SK-N-SH treated with all-trans-retinoic acid at 6 μM for 48 hours (cell line): ENCODE measurements at regions not wholly inside any gene's neighbourhood (a gene's known extent, or its start where the extent isn't known, plus 50 kb on each side); places are given as distances from the start of the nearest gene placed in this dataset.

Source experiments
- ATAC-seq: fragments of 200-7000 bp; cut with Tn5 transposase; 3 replicates; pipeline ENCODE4 v1.9.1; 2020; ENCODE audit warnings: mild to moderate bottlenecking, moderate library complexity
- ARNTL ChIP-seq: fragments of 450-650 bp; formaldehyde crosslinking; IDR thresholded peaks from 2 replicates; pipeline ENCODE4 v1.5.0; 2020; ENCODE audit warnings: low read depth, mild to moderate bottlenecking, moderate library complexity, borderline replicate concordance
- BACH2 ChIP-seq: fragments of 250-450 bp; sonication (Bioruptor Pico); IDR thresholded peaks from 2 replicates; pipeline ENCODE4 v1.9.0; 2021; ENCODE audit warnings: mild to moderate bottlenecking, borderline replicate concordance
- CSDC2 ChIP-seq: fragments of 250-450 bp; sonication (Bioruptor Pico); IDR thresholded peaks from 2 replicates; pipeline ENCODE4 v1.5.0; 2020; ENCODE audit warnings: mild to moderate bottlenecking, moderate library complexity
- GLIS3 ChIP-seq: fragments of 250-450 bp; sonication (Bioruptor Pico); IDR thresholded peaks from 2 replicates; pipeline ENCODE4 v1.5.0; 2020; ENCODE audit warnings: mild to moderate bottlenecking, moderate library complexity
- ISL1 ChIP-seq: fragments of 250-450 bp; sonication (Bioruptor Pico); IDR thresholded peaks from 2 replicates; pipeline ENCODE4 v2.1.2; 2022; ENCODE audit warnings: mild to moderate bottlenecking, moderate library complexity
- OSR1 ChIP-seq: fragments of 250-450 bp; sonication (Bioruptor Pico); IDR thresholded peaks from 2 replicates; pipeline ENCODE4 v1.8.0; 2022; ENCODE audit warnings: moderate library complexity, mild to moderate bottlenecking, inconsistent platforms
- PPARA ChIP-seq: fragments of 250-450 bp; sonication (Bioruptor Pico); IDR thresholded peaks from 2 replicates; pipeline ENCODE4 v1.5.0; 2020; ENCODE audit warnings: mild to moderate bottlenecking, borderline replicate concordance
- RARB ChIP-seq: fragments of 250-450 bp; sonication (Bioruptor Pico); IDR thresholded peaks from 2 replicates; pipeline ENCODE4 v1.8.0; 2021; ENCODE audit warnings: mild to moderate bottlenecking, moderate library complexity
- SNAI2 ChIP-seq: fragments of 250-450 bp; sonication (Bioruptor Pico); IDR thresholded peaks from 2 replicates; pipeline ENCODE4 v1.5.0; 2020; ENCODE audit warnings: mild to moderate bottlenecking, moderate library complexity
- TCF4 ChIP-seq: fragments of 250-450 bp; sonication (Bioruptor Pico); IDR thresholded peaks from 2 replicates; pipeline ENCODE4 v1.8.0; 2021; ENCODE audit warnings: mild to moderate bottlenecking, moderate library complexity, borderline replicate concordance
- ZC3H10 ChIP-seq: fragments of 250-450 bp; sonication (Bioruptor Pico); IDR thresholded peaks from 2 replicates; pipeline ENCODE4 v1.5.1; 2021; ENCODE audit warnings: mild to moderate bottlenecking, moderate library complexity
- ZFP3 ChIP-seq: fragments of 250-450 bp; sonication (Bioruptor Pico); IDR thresholded peaks from 2 replicates; pipeline ENCODE4 v1.5.0; 2020; ENCODE audit warnings: mild to moderate bottlenecking, moderate library complexity
- ZFP30 ChIP-seq: fragments of 450-650 bp; formaldehyde crosslinking; IDR thresholded peaks from 2 replicates; pipeline ENCODE4 v1.5.0; 2022; ENCODE audit warnings: mild to moderate bottlenecking, moderate library complexity
- ZNF565 ChIP-seq: fragments of 450-650 bp; formaldehyde crosslinking; conservative IDR thresholded peaks from 2 replicates; pipeline ENCODE4 v1.5.0; 2020; ENCODE audit warnings: low read depth, mild to moderate bottlenecking, moderate library complexity
- ZNF70 ChIP-seq: fragments of 450-650 bp; formaldehyde crosslinking; IDR thresholded peaks from 2 replicates; pipeline ENCODE4 v1.5.0; 2020; ENCODE audit warnings: mild to moderate bottlenecking, moderate library complexity
- ZNF8 ChIP-seq: fragments of 450-650 bp; formaldehyde crosslinking; IDR thresholded peaks from 2 replicates; pipeline ENCODE4 v1.5.0; 2020; ENCODE audit warnings: mild to moderate bottlenecking, moderate library complexity
- TF ChIP-seq, protein P1 (sequence below): fragments of 250-450 bp; sonication (Bioruptor Pico); IDR thresholded peaks from 2 replicates; pipeline ENCODE4 v1.5.1; 2020; ENCODE audit warnings: low read depth, mild to moderate bottlenecking, moderate library complexity
- TF ChIP-seq, protein P2 (sequence below): fragments of 250-450 bp; sonication (Bioruptor Pico); IDR thresholded peaks from 2 replicates; pipeline ENCODE4 v1.8.0; 2021; ENCODE audit warnings: low read depth, mild to moderate bottlenecking, moderate library complexity, borderline replicate concordance
- TF ChIP-seq, protein P3 (sequence below): fragments of 250-450 bp; sonication (Bioruptor Pico); IDR thresholded peaks from 2 replicates; pipeline ENCODE4 v1.5.0; 2020; ENCODE audit warnings: mild to moderate bottlenecking, moderate library complexity
- TF ChIP-seq, protein P4 (sequence below): fragments of 250-450 bp; sonication (Bioruptor Pico); IDR thresholded peaks from 2 replicates; pipeline ENCODE4 v1.8.0; 2020; ENCODE audit warnings: mild to moderate bottlenecking, moderate library complexity, borderline replicate concordance

DNA sequence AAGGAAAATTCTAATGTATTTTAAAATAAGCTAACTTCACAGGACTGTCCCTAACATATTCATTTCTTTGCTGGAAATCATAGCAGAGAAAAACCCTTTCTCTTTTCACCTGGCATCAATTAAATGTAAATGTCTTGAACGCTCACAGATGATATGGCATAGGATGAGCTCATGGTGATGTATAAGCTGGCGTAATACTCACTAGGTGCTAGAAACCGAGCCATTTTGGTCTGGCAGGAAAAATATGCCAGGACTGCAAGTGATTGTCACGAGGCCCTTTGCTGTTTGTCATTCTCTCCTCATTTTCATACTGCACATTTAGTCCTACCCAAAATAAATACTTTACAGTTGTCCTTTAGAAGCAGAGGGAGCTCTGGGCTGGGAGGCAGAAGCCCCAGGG is 222.7 kb upstream of the LNX1 start:
- TF ChIP-seq CSDC2 (no peak), OSR1 (CRISPR knock-in tag) (no peak), GLIS3 (CRISPR knock-in tag) (no peak), BACH2 (CRISPR knock-in tag) (no peak), ARNTL (CRISPR knock-in tag) (no peak)

DNA sequence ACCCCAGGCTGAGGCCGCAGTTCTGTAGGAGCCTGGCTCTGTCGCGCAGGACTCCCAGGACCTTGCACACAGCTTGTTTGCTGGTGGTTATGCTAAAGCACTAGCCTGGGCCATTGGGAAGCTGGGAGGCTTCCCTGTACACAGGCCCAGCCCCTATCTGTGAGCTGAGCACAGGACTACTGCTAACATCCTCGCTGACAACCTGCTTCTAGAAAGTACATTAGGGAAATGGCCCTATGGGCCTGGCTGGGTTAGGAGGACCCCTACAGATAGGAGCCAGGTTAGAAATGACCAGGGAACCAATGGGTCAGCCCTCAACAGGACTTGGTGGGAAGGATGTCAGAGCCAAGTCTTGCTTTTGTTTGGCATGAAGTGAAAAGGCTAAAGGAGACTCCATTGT is 219.4 kb upstream of the LNX1 start:
- TF ChIP-seq ZC3H10 (CRISPR knock-in tag), result no peak
- no peak for ATAC-seq

More for the DNA sequence above, 222.7 kb upstream of the LNX1 start:
- no peak for ATAC-seq

DNA sequence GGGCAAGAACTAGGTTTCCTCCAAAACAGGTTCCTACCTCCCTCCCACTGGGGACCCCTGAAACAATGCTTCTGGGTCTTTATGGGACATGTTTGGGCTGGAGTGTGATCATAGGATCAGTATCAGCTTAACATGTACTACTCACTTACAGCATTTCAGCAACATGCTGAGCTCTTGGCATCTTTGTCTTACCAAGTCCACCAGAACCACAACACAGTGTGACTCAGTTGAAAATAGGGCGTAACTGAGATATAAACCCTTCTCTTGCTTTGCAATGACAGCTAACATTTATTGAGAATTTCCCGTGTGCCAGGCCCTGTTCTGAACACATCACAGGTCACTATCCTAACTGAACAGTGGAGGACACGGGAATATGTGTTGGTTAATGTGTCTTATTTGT is 218.5 kb upstream of the LNX1 start:
- no peak for TF ChIP-seq TCF4
- no peak for TF ChIP-seq GLIS3 (CRISPR knock-in tag)
- ATAC-seq, result no peak

DNA sequence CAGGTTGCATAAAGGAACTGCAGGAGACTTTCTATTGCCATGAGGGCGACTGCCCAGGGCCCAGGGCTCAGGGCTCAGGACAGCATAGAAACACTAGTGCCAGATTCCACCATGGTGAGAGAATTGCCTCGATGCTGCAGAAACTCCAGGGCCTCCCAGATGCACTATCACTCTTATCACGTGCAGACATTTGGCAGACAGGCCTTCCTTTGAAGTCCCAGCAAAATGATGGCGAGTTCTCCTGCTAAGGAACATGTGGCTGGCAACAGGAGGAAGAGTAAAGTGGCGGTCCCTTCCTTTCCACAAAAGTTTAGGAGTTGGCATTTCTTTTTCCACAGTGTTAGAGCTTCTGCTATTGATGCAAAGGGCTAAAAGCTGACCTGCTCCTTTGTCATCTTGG is 214.0 kb upstream of the LNX1 start:
- TF ChIP-seq RARB (CRISPR knock-in tag) (no peak), ZNF70 (CRISPR knock-in tag) (no peak), ISL1 (CRISPR knock-in tag) (no peak)
- TF ChIP-seq, all 23 proteins: peak for 0
- ATAC-seq, result no peak

DNA sequence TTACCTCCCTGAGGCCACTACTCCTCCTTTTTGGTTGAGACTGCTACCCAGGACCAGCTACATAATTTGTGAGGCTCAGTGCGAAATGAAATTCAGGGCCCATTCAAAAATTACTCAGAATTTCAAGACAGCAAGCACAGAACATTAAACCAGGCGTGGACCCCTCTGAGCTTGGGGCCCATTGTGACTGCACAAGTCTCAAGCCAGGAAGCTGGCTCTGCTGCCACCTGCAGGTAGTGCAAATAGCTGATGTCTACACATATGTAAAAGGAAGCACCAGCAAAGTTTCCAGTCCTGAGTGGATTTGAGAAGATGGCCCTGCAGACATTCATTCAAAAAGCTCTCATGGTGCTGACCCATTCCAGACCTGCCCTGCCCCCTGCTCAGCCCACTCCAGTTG is 213.4 kb upstream of the LNX1 start:
- TF ChIP-seq ZFP3 (no peak), ARNTL (CRISPR knock-in tag) (no peak), ZNF8 (no peak), SNAI2 (no peak), ISL1 (CRISPR knock-in tag) (no peak), ZFP30 (CRISPR knock-in tag) (no peak), TCF4 (no peak), GLIS3 (CRISPR knock-in tag) (no peak), RARB (CRISPR knock-in tag) (no peak), BACH2 (CRISPR knock-in tag) (no peak), ZC3H10 (CRISPR knock-in tag) (no peak), PPARA (CRISPR knock-in tag) (no peak)
- TF ChIP-seq, protein P1, sequence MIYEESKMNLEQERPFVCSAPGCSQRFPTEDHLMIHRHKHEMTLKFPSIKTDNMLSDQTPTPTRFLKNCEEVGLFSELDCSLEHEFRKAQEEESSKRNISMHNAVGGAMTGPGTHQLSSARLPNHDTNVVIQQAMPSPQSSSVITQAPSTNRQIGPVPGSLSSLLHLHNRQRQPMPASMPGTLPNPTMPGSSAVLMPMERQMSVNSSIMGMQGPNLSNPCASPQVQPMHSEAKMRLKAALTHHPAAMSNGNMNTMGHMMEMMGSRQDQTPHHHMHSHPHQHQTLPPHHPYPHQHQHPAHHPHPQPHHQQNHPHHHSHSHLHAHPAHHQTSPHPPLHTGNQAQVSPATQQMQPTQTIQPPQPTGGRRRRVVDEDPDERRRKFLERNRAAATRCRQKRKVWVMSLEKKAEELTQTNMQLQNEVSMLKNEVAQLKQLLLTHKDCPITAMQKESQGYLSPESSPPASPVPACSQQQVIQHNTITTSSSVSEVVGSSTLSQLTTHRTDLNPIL (CRISPR knock-in tag), result no peak
- TF ChIP-seq, protein P2, sequence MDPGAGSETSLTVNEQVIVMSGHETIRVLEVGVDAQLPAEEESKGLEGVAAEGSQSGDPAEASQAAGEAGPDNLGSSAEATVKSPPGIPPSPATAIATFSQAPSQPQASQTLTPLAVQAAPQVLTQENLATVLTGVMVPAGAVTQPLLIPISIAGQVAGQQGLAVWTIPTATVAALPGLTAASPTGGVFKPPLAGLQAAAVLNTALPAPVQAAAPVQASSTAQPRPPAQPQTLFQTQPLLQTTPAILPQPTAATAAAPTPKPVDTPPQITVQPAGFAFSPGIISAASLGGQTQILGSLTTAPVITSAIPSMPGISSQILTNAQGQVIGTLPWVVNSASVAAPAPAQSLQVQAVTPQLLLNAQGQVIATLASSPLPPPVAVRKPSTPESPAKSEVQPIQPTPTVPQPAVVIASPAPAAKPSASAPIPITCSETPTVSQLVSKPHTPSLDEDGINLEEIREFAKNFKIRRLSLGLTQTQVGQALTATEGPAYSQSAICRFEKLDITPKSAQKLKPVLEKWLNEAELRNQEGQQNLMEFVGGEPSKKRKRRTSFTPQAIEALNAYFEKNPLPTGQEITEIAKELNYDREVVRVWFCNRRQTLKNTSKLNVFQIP (CRISPR knock-in tag), result no peak
- TF ChIP-seq, protein P3, sequence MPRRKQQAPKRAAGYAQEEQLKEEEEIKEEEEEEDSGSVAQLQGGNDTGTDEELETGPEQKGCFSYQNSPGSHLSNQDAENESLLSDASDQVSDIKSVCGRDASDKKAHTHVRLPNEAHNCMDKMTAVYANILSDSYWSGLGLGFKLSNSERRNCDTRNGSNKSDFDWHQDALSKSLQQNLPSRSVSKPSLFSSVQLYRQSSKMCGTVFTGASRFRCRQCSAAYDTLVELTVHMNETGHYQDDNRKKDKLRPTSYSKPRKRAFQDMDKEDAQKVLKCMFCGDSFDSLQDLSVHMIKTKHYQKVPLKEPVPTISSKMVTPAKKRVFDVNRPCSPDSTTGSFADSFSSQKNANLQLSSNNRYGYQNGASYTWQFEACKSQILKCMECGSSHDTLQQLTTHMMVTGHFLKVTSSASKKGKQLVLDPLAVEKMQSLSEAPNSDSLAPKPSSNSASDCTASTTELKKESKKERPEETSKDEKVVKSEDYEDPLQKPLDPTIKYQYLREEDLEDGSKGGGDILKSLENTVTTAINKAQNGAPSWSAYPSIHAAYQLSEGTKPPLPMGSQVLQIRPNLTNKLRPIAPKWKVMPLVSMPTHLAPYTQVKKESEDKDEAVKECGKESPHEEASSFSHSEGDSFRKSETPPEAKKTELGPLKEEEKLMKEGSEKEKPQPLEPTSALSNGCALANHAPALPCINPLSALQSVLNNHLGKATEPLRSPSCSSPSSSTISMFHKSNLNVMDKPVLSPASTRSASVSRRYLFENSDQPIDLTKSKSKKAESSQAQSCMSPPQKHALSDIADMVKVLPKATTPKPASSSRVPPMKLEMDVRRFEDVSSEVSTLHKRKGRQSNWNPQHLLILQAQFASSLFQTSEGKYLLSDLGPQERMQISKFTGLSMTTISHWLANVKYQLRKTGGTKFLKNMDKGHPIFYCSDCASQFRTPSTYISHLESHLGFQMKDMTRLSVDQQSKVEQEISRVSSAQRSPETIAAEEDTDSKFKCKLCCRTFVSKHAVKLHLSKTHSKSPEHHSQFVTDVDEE (CRISPR knock-in tag), result no peak
- TF ChIP-seq, all 23 proteins: peak for 0
- no peak for ATAC-seq

DNA sequence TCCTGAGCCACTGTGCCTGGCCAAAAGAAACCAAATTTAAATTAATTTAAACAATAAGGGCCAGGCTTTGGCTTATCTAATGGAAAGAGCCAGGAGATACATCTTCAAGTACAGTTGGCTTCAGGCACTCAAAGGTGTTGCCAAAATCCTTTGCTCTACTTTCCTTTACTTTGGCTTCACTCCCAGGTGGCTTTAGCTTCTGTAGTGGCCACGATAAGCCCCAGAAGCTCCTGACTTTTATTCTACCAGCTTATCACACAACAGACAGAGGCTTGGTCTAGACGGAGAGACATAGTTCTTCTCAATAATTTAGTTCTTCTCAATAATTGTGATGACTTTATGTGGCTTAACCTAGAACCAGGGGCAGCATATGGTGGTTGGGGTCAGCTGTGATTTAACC is 211.2 kb upstream of the LNX1 start:
- no peak for ATAC-seq
- TF ChIP-seq, protein P1 (CRISPR knock-in tag), result no peak
- TF ChIP-seq ZFP3, result no peak
- TF ChIP-seq ZC3H10 (CRISPR knock-in tag), result no peak
- no peak for TF ChIP-seq BACH2 (CRISPR knock-in tag)
- TF ChIP-seq, protein P4, sequence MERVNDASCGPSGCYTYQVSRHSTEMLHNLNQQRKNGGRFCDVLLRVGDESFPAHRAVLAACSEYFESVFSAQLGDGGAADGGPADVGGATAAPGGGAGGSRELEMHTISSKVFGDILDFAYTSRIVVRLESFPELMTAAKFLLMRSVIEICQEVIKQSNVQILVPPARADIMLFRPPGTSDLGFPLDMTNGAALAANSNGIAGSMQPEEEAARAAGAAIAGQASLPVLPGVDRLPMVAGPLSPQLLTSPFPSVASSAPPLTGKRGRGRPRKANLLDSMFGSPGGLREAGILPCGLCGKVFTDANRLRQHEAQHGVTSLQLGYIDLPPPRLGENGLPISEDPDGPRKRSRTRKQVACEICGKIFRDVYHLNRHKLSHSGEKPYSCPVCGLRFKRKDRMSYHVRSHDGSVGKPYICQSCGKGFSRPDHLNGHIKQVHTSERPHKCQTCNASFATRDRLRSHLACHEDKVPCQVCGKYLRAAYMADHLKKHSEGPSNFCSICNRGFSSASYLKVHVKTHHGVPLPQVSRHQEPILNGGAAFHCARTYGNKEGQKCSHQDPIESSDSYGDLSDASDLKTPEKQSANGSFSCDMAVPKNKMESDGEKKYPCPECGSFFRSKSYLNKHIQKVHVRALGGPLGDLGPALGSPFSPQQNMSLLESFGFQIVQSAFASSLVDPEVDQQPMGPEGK (CRISPR knock-in tag), result no peak
- no peak for TF ChIP-seq ISL1 (CRISPR knock-in tag)
- TF ChIP-seq ZNF565 (CRISPR knock-in tag), result no peak
- TF ChIP-seq, protein P3 (CRISPR knock-in tag), result no peak
